Osteocyte (in vitro differentiated cells): ENCODE measurements at regions not wholly inside any gene's neighbourhood (a gene's known extent, or its start where the extent isn't known, plus 50 kb on each side); places are given as distances from the start of the nearest gene placed in this dataset.

Experiments
- DNase-seq: peaks from one replicate; pipeline ENCODE4 v3.0.0; 2021; ENCODE audit warnings: mixed read lengths; ENCODE audit not compliant: unreplicated experiment; ENCODE audit errors: extremely low spot score
- H3K27ac Mint-ChIP-seq: one replicate; pipeline ENCODE4 v1.8.0; 2021; ENCODE audit warnings: mild to moderate bottlenecking, mixed read lengths; ENCODE audit not compliant: unreplicated experiment
- H3K27me3 Mint-ChIP-seq: one replicate; pipeline ENCODE4 v1.8.0; 2021; ENCODE audit warnings: mixed read lengths; ENCODE audit not compliant: unreplicated experiment
- H3K36me3 Mint-ChIP-seq: one replicate; pipeline ENCODE4 v1.8.0; 2021; ENCODE audit warnings: mixed read lengths; ENCODE audit not compliant: unreplicated experiment
- H3K4me1 Mint-ChIP-seq: one replicate; pipeline ENCODE4 v1.8.0; 2021; ENCODE audit warnings: mixed read lengths; ENCODE audit not compliant: unreplicated experiment
- H3K4me3 Mint-ChIP-seq: one replicate; pipeline ENCODE4 v1.8.0; 2021; ENCODE audit warnings: mild to moderate bottlenecking, moderate library complexity, mixed read lengths; ENCODE audit not compliant: unreplicated experiment
- H3K9me3 Mint-ChIP-seq: one replicate; pipeline ENCODE4 v1.8.0; 2021; ENCODE audit warnings: mixed read lengths; ENCODE audit not compliant: unreplicated experiment
- TF ChIP-seq, protein P1 (sequence below): fragments of 200-600 bp; sonication (generic); IDR thresholded peaks from 2 replicates; pipeline ENCODE4 v1.5.0; 2021; ENCODE audit warnings: antibody characterized with exemption, mild to moderate bottlenecking, moderate library complexity

DNA sequence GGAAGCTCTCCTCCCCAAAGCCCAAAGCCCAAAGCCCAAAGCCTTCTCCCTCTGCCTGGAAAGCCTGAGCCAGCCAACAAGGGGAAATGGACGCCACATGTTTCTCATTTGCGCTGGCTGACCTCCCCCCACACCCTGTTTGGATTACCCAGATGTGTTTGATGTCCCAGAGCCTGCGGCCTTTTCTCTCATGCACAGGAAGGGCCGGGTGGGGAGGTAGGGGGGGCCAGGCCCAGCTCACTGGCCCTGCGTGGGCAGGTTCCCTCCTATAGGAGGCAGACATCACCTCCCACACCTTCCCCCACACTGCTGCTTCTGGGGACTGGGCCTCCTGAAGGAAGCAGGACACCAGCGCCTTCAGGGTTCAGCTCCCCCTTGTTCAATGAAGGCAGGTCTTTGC lies 116.3 kb downstream of the NAV1 start:
- DNase-seq: peak; percentile 88
- Mint-ChIP-seq H3K4me1 (peaks cover 74% of the 10 kb centered on the region), H3K36me3 (peaks cover 6% of the 10 kb centered on the region), H3K4me3 (peak overlapping the region; percentile 10), H3K27ac (peak overlapping the region; percentile 89), H3K27me3 (no peaks in the 10 kb centered on the region), H3K9me3 (no peaks in the 10 kb centered on the region)
- TF ChIP-seq, protein P1, sequence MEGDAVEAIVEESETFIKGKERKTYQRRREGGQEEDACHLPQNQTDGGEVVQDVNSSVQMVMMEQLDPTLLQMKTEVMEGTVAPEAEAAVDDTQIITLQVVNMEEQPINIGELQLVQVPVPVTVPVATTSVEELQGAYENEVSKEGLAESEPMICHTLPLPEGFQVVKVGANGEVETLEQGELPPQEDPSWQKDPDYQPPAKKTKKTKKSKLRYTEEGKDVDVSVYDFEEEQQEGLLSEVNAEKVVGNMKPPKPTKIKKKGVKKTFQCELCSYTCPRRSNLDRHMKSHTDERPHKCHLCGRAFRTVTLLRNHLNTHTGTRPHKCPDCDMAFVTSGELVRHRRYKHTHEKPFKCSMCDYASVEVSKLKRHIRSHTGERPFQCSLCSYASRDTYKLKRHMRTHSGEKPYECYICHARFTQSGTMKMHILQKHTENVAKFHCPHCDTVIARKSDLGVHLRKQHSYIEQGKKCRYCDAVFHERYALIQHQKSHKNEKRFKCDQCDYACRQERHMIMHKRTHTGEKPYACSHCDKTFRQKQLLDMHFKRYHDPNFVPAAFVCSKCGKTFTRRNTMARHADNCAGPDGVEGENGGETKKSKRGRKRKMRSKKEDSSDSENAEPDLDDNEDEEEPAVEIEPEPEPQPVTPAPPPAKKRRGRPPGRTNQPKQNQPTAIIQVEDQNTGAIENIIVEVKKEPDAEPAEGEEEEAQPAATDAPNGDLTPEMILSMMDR: peak; percentile 50

DNA sequence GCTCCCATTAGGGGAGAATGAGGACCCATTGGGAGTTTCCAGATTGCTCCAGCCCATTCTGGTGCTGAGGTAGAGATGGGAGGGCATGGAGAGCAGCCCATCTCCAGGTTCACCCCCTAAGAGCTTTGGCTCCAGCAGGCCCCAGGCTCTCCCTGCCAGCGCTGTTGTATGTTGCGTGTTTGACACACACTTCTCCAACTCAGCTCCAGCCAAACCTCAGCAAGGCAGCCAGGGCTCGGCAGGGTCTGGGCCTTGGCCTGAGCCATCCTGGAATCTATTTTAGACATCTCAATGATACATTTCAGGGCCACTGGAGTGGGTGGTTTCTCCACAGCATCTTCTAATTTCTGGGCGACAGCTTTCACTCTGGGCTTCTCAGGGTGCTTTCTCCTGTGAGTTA lies 117.0 kb downstream of the NAV1 start:
- TF ChIP-seq, protein P1: no peak
- H3K9me3 Mint-ChIP-seq: no peaks in the 10 kb centered on the region
- peaks cover 6% of the 10 kb centered on the region for H3K36me3 Mint-ChIP-seq
- H3K4me1 Mint-ChIP-seq: peaks cover 67% of the 10 kb centered on the region
- peak overlapping the region; percentile 75 for H3K27ac Mint-ChIP-seq
- no peaks in the 10 kb centered on the region for H3K27me3 Mint-ChIP-seq
- H3K4me3 Mint-ChIP-seq: no peak overlapping the region
- DNase-seq: no peak

DNA sequence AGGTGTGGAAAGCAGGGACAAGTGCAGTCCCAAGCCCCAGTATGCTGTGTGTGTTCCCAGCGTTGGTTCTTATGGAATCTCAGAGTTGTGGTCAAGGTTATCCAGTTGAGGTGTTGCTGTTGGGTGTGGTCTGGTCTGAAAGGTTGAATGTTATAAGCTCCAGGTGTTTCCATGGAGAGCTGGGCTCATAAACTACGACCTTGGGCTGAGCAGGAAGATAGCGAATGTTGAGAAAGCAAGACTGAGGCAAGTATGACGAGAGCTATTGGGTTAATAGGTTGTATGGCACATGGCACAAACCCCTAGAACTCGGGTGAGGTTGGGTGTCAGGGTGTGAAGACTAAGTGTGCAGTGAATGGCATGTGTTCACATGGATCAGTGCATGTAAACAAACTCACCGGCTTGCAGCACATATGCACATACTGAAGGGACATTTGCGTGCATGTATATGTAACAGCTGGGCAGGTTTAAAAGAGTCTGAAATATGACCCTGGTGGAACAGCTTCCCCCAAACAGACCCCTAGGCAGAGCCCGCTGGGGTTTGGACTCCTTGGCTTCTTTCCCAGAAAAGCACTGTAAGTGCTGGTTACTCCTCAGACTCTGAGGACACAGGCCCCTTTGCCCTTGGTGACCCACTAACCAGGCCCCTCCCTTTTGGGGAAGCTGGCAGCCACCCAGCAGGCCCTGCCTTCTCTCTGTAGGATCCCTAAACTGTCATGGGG lies 117.5 kb downstream of the NAV1 start:
- peak overlapping the region; percentile 75 for H3K27ac Mint-ChIP-seq
- TF ChIP-seq, protein P1: no peak
- peak; percentile 87 for DNase-seq
- peaks cover 66% of the 10 kb centered on the region for H3K4me1 Mint-ChIP-seq
- no peaks in the 10 kb centered on the region for H3K27me3 Mint-ChIP-seq
- H3K4me3 Mint-ChIP-seq: no peak overlapping the region
- no peaks in the 10 kb centered on the region for H3K9me3 Mint-ChIP-seq
- peaks cover 6% of the 10 kb centered on the region for H3K36me3 Mint-ChIP-seq

DNA sequence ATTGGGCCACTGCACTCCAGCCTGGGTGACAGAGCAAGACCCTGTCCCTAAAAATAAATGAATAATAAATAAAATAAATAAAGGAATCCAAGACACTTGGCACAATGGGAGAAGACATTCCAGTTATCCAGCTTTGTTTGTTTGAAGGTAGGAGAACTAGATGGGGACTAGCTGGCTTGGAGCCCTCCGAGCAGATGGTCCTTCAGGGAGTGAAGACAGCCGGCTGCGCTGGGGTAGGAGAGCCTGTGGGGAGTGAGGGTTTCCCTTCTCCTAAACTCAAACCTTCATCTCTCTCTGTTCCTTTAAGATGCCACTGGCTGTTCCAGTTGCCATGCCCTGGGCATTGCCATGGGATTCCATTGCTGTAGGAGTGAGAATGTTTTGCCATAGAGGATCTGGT lies 120.6 kb downstream of the NAV1 start:
- Mint-ChIP-seq H3K27ac (no peak overlapping the region), H3K4me3 (no peak overlapping the region), H3K36me3 (peaks cover 3% of the 10 kb centered on the region), H3K9me3 (no peaks in the 10 kb centered on the region), H3K4me1 (peaks cover 68% of the 10 kb centered on the region), H3K27me3 (no peaks in the 10 kb centered on the region)
- TF ChIP-seq, protein P1: no peak
- DNase-seq: no peak

DNA sequence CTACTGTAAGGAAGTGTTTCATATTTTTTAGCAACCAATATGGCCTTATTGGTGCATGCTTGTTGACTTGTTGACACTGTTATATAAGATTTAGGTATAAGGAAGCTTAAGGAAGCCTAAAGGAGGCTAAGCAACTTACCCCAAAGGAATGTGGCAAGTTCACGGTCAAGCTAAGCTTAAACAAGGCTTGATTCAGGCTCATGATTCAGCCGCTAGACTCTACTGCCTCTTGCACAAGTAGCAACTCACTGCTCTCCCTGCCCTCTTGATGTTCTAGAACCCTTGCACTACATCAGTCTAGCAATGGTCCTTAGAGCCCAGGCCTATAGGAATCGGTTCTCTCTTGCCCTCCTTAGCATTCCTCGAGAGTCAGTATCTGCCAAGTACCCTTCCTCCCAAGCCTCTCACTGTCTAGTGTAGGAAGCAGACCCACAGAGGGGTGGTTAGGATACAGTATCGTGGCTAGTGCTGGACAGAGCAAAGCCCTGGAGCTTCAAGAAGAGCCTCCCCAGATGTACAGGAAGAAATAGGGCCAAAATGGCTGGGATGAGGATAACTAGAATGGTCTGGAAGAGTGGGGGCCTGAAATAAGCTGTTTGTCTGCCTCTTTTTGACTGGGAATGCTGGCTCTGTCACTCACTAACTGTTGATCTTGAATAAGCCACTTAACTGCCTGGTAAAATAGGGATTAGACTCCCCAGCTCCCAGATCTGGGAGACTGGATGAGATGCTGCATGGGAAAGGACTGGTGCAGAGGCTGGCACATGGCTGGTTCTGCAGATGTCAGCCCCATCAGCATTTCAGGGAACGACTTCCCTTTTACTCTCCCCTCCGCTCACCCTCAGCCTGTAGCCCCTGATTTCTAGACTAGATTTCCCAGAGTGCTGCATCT lies 122.2 kb downstream of the NAV1 start:
- peaks cover 9% of the 10 kb centered on the region for H3K36me3 Mint-ChIP-seq
- DNase-seq: no peak
- H3K4me3 Mint-ChIP-seq: no peak overlapping the region
- no peak overlapping the region for H3K27ac Mint-ChIP-seq
- TF ChIP-seq, protein P1: no peak
- H3K27me3 Mint-ChIP-seq: no peaks in the 10 kb centered on the region
- H3K4me1 Mint-ChIP-seq: peaks cover 59% of the 10 kb centered on the region
- no peaks in the 10 kb centered on the region for H3K9me3 Mint-ChIP-seq
